ENCODE measurements at regions not wholly inside any gene's neighbourhood (a gene's known extent, or its start where the extent isn't known, plus 50 kb on each side); places are given as distances from the start of the nearest gene placed in this dataset.
"Not testable (repeated sequence)": the region's sequence is repeated elsewhere in the genome, so short reads cannot be mapped to it uniquely, and the experiment has no call there.

DNA sequence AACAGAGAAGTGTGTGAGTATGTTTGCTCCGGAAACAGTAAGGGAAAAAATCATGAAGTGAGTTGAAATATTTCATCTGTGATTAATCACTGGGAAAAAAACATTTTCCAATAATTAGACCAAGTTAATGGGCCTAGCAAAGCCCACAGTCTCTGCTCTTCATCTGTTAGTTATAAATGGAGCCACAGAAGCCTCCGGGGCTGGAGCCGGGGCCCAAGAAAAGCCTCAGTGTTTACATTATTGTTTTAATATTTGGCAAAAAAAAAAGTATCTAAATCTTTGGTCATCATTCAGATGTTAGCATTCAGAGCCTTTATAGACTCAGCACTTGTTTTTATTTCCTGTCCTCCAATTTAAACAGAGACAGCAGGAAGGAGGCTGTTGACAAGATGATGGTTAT, 115.0 kb downstream of the UBE2U start:
- no peak for DNase-seq

GRCh38 chr1:64320007-64320406, 116.6 kb downstream of the UBE2U start:
- DNase-seq: no peak

- peak; percentile 21 for DNase-seq
Measured at GRCh38 chr1:64320470-64320869, 117.0 kb downstream of the UBE2U start.

GRCh38 chr1:64320922-64321614, 117.6 kb downstream of the UBE2U start:
- no peak for DNase-seq

DNA sequence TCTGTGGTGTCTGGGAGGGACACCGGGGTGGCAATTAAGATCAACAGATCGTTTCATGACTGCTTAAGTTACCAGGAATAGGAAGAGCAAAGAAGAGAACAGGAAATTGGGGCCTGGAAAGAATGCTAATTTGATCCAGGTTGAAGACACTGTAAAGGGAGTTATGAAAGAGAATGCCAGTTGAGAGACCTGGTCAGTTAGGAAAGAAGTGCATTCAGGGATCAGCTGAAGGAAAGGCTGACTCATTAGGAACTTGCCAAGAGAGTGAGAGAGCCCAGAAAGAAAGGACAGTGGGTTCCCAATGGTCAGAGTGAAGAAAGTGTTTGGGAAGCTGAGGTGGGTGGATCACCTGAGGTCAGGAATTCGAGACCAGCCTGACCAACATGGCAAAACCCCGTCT, 119.6 kb downstream of the UBE2U start:
- no peak for DNase-seq

DNA sequence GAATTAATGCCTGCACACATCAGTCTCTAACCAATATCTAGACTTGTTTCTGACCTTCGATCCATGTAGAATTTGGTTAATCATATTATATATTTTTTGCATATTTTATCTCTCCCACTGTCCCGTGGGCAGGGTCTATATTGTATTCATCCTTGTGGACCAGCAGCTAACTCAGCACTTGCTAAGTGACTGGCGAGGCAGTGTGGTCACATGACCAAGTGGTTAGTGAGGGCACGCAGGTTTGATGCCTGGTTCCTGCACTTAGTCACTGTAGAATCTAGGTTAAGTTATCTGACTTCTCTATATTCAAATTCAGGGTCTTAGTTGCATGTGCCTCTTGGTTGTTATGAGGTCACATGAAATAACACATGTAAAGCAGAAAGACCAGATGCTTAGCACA, 120.5 kb downstream of the UBE2U start:
- no peak for DNase-seq

DNA sequence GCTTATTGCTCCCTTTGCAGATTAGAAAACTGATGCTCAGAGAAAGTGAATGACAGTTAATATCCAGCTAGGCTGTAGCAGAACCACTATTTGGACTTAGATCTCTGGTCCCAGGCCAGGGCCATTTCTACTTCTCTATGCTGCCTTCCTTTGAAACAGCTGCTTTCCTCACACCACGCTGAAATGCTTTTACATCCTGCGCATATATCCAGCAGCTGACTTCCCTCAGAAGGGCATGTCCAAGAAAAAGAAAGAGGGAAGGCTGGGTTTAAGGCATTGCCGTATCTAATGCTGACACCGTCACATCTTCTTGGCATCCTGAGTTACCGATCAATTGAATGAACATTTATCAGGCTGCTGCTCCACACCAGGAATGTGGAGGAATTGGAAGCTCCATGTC, 122.4 kb downstream of the UBE2U start:
- no peak for DNase-seq

- no peak for DNase-seq
Measured at GRCh38 chr1:64327119-64327518, 123.7 kb downstream of the UBE2U start.

- no peak for DNase-seq
Measured at GRCh38 chr1:64328193-64328592, 124.8 kb downstream of the UBE2U start.

DNA sequence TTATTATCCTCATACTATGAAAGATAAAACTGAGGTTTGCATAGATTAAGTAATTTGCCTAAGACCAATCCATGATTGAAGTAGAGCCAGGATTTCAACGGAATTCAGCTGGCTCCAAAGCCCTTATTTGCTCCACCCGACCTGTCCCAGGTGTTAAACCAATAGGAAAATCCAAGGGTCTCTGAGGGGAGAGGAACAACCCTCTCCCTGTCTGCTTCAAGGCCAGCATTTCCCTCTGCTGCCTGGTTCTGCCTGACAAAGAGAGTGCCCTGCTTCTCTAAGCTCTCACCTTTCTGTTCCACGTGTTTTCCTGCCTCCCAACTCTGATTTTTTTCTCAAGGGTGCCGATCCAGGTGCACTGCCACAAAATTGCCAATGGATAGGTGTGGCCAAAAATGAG, 127.4 kb downstream of the UBE2U start:
- no peak for DNase-seq

- no peak for DNase-seq
Measured at GRCh38 chr1:64335636-64336035, 132.2 kb downstream of the UBE2U start.

DNA sequence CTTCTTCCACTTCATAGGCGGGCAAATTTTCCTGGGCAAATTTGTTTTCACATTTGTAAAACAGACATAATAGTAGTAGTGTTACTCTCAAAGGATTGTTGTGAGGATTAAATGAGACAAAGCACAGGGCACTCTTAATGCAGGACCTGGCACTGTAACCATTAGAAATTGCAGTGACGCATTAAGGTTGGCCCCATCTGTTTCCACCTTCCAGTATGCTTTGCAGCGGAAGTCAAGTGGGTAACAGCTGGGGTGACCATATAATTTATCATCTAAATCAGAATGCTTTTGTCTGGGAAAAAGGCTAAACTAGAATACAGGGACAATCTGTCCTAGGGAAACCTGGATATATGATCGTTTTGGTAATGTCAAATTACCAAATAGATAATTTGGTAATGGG, 132.5 kb upstream of the CACHD1 start:
- DNase-seq: no peak

- no peak for DNase-seq
Measured at GRCh38 chr1:64337926-64338325, 132.0 kb upstream of the CACHD1 start.

DNA sequence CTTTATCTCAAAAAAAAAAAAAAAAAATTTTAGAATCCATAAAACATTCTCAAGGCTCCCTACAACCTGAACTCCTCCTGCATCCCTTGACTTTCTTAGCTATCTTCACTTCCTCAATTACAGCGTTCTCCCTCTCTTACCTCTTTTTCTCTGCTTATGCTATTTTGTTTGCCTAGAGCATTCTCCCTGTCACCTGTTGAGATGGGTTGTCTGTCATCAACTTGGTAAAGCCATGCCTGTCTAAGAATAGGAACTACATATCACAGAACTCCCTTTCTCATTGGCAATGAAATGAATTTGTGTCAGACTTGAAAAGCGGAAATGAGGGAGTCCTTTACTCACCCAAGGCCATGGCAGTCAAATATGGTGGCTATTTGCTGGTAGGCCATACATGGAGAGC, 129.6 kb upstream of the CACHD1 start:
- DNase-seq: no peak

GRCh38 chr1:64343105-64343822, 126.7 kb upstream of the CACHD1 start:
- DNase-seq: no peak

DNA sequence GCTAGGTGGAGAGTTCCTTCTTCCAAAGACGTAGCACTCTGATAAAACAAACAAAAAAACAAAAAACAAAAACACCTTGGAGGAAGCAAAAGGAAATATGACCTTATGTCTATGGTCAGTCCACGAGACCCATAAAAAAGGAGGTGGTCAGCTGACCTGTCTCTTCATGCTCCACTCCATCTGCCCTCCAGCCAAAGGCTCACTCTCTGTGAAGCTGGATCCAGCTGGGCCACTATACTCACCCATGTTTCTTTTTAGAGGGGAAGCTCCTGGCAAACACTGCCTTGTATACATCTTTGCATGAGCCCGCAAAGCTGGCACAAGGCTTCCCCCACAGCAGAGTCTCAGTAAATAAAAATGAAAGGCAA, 126.1 kb upstream of the CACHD1 start:
- DNase-seq: no peak

- DNase-seq: no peak
Measured at GRCh38 chr1:64348270-64348960, 121.5 kb upstream of the CACHD1 start.

- DNase-seq: no peak
Measured at GRCh38 chr1:64348961-64349648, 120.8 kb upstream of the CACHD1 start.

DNA sequence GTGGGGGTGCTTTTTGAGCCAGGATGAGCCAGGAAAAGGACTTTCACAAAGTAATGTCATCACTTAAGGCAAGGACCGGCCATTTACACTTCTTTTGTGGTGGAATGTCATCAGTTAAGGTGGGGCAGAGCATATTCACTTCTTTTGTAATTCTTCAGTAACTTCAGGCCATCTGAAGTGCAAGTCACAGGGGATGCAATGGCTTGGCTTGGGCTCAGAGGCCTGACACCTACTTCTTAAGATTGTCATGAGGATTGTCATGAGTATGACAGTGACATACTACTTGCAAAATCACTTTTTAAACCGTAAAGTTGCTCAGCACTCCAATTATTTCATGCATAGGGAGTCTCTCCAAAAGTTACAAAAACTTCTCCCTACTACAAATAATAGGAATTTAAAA, 114.4 kb upstream of the CACHD1 start:
- DNase-seq: not testable (repeated sequence)

DNA sequence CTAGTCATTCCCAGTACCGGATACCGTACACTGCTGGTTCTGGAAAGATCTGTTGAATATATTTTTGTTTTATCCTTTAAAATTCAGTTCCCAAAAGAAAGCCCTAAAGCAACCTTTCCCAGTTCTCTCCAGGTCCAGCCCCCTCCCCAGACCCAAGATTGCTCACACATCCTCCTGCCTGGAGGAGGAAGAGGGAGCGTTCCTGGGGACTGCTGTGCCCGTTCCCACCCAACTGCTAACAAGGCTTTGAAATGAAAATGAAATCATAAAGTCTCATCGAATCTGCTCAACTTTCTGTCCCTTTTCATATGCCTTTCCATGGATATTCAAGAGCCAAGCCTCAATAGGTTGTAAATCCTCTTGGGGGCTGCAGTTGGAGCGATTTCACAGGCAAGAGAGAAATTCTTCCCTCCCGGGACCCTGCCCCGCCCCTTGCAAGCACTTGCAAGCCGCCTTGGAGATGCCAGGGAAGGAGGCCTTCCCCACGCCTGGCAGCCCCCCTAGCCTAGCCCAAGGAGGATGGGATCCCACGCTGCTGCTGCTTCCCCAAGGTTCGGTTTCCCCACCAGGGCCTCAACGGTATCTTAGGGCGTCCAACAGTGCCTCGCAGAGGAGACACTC, 113.2 kb upstream of the CACHD1 start:
- no peak for DNase-seq

- DNase-seq: no peak
Measured at GRCh38 chr1:64357422-64357821, 112.5 kb upstream of the CACHD1 start.

- DNase-seq: no peak
Measured at GRCh38 chr1:64358692-64359091, 111.2 kb upstream of the CACHD1 start.

- no peak for DNase-seq
Measured at GRCh38 chr1:64361974-64362373, 108.0 kb upstream of the CACHD1 start.
